HepG2 (cell line): ENCODE measurements at regions not wholly inside any gene's neighbourhood (a gene's known extent, or its start where the extent isn't known, plus 50 kb on each side); places are given as distances from the start of the nearest gene placed in this dataset.

ENCODE experiments used
- ATAC-seq: fragments of 200-7000 bp; cut with Tn5 transposase; 3 replicates; pipeline ENCODE4 v1.9.1; 2020; ENCODE audit warnings: mild to moderate bottlenecking, moderate library complexity
- BruUV-seq: library from RNA; stranded (reverse); fragments of 400-500 nt; replicated peaks from 2 replicates; lab custom pipeline; 2021; lab: Mats Ljungman, UMichigan
- CTCF ChIA-PET: fragments of 300-600 bp; formaldehyde crosslinking; extraction: SDS; loops from one replicate; lab custom pipeline; 2021; ENCODE audit warnings: low total read pairs, inconsistent platforms, low intra/inter-chr PET ratio; lab: Yijun Ruan, JAX
- POLR2A ChIA-PET: fragments of 350-600 bp; sonication (Branson Sonifier 250); formaldehyde crosslinking; loops from one replicate; lab custom pipeline; 2020; ENCODE audit warnings: antibody characterized with exemption, inconsistent platforms; lab: Yijun Ruan, JAX
- DNase-seq: peaks from one replicate; pipeline ENCODE4 v3.0.0-alpha.2; 2015; ENCODE audit warnings: low spot score
- FAIRE-seq: peaks from 3 replicates; lab custom pipeline; 2011; peaks lifted over from hg19 to GRCh38; lab: Jason Lieb, UNC
- H2AFZ ChIP-seq: one replicate; pipeline ENCODE4 v1.6.1; 2011; ENCODE audit warnings: low read length, inconsistent platforms
- H3K27ac ChIP-seq: fragments of 300-600 bp; 3 replicates; pipeline ENCODE4 v1.8.0; 2011; ENCODE audit warnings: mixed run types, mild to moderate bottlenecking, mixed read lengths, low read length, inconsistent platforms; ENCODE audit not compliant: insufficient read depth; ENCODE audit errors: extremely low read length
- H3K27me3 ChIP-seq, 2 experiments: fragments of 200-600 bp in 1 of 2; 2 replicates in 1 of 2; 3 replicates in 1 of 2; pipeline versions ENCODE4 v1.6.0 to v1.8.0; 2011; ENCODE audit warnings: low read length in 2 of 2, mild to moderate bottlenecking in 2 of 2, moderate library complexity in 2 of 2, inconsistent platforms in 1 of 2; ENCODE audit not compliant: insufficient read depth in 2 of 2, control insufficient read depth in 1 of 2
- H3K36me3 ChIP-seq, 2 experiments: fragments of 200-600 bp in 1 of 2; replicated peaks in 1 of 2; 2 replicates in 1 of 2; 3 replicates in 1 of 2; pipeline versions ENCODE4 v1.5.1 to v1.8.0; 2011; ENCODE audit warnings: low read length in 2 of 2, inconsistent platforms in 1 of 2; ENCODE audit not compliant: insufficient read depth in 2 of 2, control insufficient read depth in 1 of 2
- H3K4me1 ChIP-seq: 2 replicates; pipeline ENCODE4 v1.5.1; 2012; ENCODE audit warnings: low read length, inconsistent platforms; ENCODE audit not compliant: insufficient read depth
- H3K4me2 ChIP-seq: 2 replicates; pipeline ENCODE4 v1.6.0; 2011; ENCODE audit warnings: low read depth, low read length, inconsistent platforms
- H3K4me3 ChIP-seq, 3 experiments: fragments of 200-600 bp in 1 of 3; sonication (generic), shearing (Covaris generic) in 1 of 3; replicated peaks in 1 of 3; 2 replicates each; pipeline ENCODE4 v1.5.1; 2011 to 2016; ENCODE audit warnings: low read length in 3 of 3, inconsistent platforms in 2 of 3, low read depth in 2 of 3, mild to moderate bottlenecking in 2 of 3, control low read depth in 1 of 3, mixed read lengths in 1 of 3; ENCODE audit not compliant: insufficient read depth in 1 of 3
- H3K79me2 ChIP-seq: one replicate; pipeline ENCODE4 v1.6.1; 2011; ENCODE audit warnings: low read length, inconsistent platforms; ENCODE audit not compliant: insufficient read depth
- H3K9ac ChIP-seq: 2 replicates; pipeline ENCODE4 v1.6.0; 2011; ENCODE audit warnings: mild to moderate bottlenecking, low read depth, low read length, inconsistent platforms; ENCODE audit not compliant: insufficient read depth
- H3K9me3 ChIP-seq: 2 replicates; pipeline ENCODE4 v1.5.1; 2012; ENCODE audit warnings: mild to moderate bottlenecking, low read length
- H4K20me1 ChIP-seq: 2 replicates; pipeline ENCODE4 v1.6.0; 2011; ENCODE audit warnings: inconsistent platforms, mild to moderate bottlenecking, low read length, moderate library complexity; ENCODE audit not compliant: insufficient read depth
- HMGA1 ChIP-seq: sonication (generic); formaldehyde crosslinking; conservative IDR thresholded peaks from 2 replicates; pipeline ENCODE4 v1.4.0; 2020; ENCODE audit warnings: missing genetic modification reagents
- KDM3A ChIP-seq: IDR thresholded peaks from 2 replicates; pipeline ENCODE4 v1.6.1; 2018; ENCODE audit warnings: low read depth, missing compliant biosample characterization
- NFE2 ChIP-seq: sonication (generic); formaldehyde crosslinking; IDR thresholded peaks from 2 replicates; pipeline ENCODE4 v1.4.0; 2020; ENCODE audit warnings: missing genetic modification reagents
- SAFB2 ChIP-seq: sonication (generic); formaldehyde crosslinking; IDR thresholded peaks from 2 replicates; pipeline ENCODE4 v1.5.1; 2020; ENCODE audit warnings: missing genetic modification reagents, low read depth, mild to moderate bottlenecking, borderline replicate concordance
- STAG1 ChIP-seq: sonication (generic); formaldehyde crosslinking; IDR thresholded peaks from 2 replicates; pipeline ENCODE4 v1.4.0; 2020; ENCODE audit warnings: missing genetic modification reagents
- ZNF737 ChIP-seq: sonication (generic); formaldehyde crosslinking; IDR thresholded peaks from 2 replicates; pipeline ENCODE4 v1.5.0; 2020; ENCODE audit warnings: missing genetic modification reagents, mild to moderate bottlenecking, borderline replicate concordance
- WGBS: methylation state at CpG from one replicate; pipeline ENCODE4 v1.1.6; 2017; ENCODE audit warnings: low lambda C conversion rate; 5-methylcytosine and 5-hydroxymethylcytosine counted together
- in situ Hi-C: cut with HindIII; loops from 2 replicates; pipeline ENCODE4 v1.10.0; 2017; ENCODE audit warnings: low pct_unique_long_range_greater_than_20kb; ENCODE audit not compliant: extremely low pct_ligation_motif_present
- intact Hi-C: fragments of 100-400 bp; cut with micrococcal nuclease; formaldehyde crosslinking; loops from one replicate; pipeline ENCODE4 v1.10.0; 2022; ENCODE audit not compliant: unreplicated experiment
- TF ChIP-seq, protein P1 (sequence below): sonication (generic); formaldehyde crosslinking; IDR thresholded peaks from 2 replicates; pipeline ENCODE4 v1.4.0; 2020; ENCODE audit warnings: mild to moderate bottlenecking, missing genetic modification reagents
- TF ChIP-seq, protein P2 (sequence below): sonication (generic); formaldehyde crosslinking; IDR thresholded peaks from 2 replicates; pipeline ENCODE4 v1.4.0; 2020; ENCODE audit warnings: mild to moderate bottlenecking, missing genetic modification reagents

DNA sequence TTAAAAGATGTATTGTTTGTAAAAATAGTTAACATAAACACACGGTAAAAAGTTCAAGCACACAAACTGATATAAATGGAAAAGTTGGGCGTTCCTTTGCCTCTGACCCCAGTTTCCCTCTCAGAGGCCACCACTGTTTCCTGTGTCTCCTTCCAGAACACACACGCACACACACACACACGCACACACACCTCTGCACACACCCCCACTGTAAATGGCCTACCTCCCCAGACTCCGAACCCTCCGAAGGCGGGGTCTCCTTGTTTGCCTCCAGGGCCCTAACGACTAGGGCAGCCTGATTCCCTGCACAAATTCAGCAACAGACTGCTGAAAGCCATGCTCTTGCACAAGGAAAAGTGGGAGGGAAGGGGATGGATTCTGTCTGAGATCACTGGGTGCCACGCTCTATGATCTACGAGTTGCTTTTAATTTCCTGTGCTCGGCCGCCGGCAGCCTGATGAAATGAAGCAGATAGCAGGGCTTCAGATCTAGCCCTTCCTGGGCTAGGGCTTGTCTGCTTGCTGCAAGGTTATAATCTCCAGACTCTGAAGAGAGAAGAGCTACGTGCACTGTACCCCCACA lies 184.0 kb upstream of the IL12B start (continued):
- TF ChIP-seq, protein P1, sequence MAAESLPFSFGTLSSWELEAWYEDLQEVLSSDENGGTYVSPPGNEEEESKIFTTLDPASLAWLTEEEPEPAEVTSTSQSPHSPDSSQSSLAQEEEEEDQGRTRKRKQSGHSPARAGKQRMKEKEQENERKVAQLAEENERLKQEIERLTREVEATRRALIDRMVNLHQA (CRISPR knock-in tag) = no peak
- TF ChIP-seq, protein P2, sequence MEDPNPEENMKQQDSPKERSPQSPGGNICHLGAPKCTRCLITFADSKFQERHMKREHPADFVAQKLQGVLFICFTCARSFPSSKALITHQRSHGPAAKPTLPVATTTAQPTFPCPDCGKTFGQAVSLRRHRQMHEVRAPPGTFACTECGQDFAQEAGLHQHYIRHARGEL = no peak

DNA sequence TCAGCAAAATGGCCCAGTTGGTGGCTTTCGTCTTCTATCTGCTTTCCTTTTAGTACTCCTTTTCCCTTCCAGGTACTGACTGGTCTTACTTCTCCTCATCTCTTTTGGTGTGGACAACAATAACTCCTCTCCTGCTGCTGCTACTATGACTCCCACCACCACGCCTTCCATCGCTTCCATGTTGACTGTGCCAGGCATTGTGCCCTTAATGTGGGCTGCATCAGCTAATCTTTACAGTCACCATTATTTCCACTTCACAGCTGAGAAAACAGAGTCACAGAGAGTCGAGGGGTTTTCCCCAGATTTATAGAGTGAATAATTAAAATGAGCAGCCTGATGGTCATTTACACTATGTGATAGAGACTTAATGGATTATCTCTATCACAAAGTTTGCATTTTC lies 184.9 kb upstream of the IL12B start:
- TF ChIP-seq KDM3A (CRISPR knock-in tag) = no peak
- no peak for TF ChIP-seq HMGA1 (CRISPR knock-in tag)
- no peak for FAIRE-seq
- no TSS peak for BruUV-seq
- no peak overlapping the region for H3K4me2 ChIP-seq
- no peak for DNase-seq
- H4K20me1 ChIP-seq = no peaks in the 10 kb centered on the region
- intact Hi-C loops = loop anchor here (10.0 kb wide), 1 partner anchor 400 kb away; the partner anchor contains the start of gene ADRA1B
- no peaks in the 10 kb centered on the region for H3K36me3 ChIP-seq
- no peak overlapping the region for H3K9ac ChIP-seq
- H3K4me1 ChIP-seq = no peaks in the 10 kb centered on the region
- CTCF ChIA-PET = interaction anchor here (0.6 to 1.2 kb wide), 2 partner anchors 472 to 823 kb away, joined by 3 to 7 read pairs; no protein-coding TSS in a partner anchor
- H3K4me3 ChIP-seq = no peak overlapping the region
- 38% methylated on average over 4 of the region's 4 CpGs for WGBS
- in situ Hi-C loops = no loop called here
- H3K79me2 ChIP-seq = no peaks in the 10 kb centered on the region
- no peak for ATAC-seq
- POLR2A ChIA-PET = interaction anchor here (0.7 kb wide), 1 partner anchor 54 kb away, joined by 3 read pairs; no protein-coding TSS in a partner anchor
- H3K9me3 ChIP-seq = no peaks in the 10 kb centered on the region
- no peak overlapping the region for H3K27ac ChIP-seq
- peaks cover 0 to 7% of the 10 kb centered on the region in 2 experiments; a peak in 3 of 5 replicates for H3K27me3 ChIP-seq
- H2AFZ ChIP-seq = no peak overlapping the region

DNA sequence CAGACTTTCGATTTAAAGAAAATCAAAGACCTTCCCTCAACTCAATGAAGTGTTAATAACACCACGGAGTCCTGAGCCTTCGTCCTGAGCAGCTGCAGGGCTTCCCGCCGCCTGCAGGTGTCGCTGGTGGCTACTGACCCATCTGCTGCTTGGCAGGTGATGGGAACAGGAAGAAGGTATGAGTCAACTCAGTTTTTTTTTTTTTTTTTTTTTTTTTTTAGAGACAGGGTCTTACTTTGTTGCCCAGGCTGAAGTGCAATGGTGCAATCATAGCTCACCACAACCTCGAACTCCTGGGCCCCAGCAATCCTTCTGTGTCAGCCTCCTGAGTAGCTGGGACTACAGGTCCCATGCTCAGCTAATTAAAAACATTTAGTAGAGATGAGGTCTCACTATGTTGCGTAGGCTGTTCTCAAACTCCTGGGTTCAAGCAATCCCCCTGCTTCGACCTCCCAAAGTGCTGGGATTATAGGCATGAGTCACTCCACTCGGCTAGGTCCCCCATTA lies 185.7 kb upstream of the IL12B start:
- H3K9me3 ChIP-seq = no peaks in the 10 kb centered on the region
- peak; percentile 92 for ATAC-seq
- peak; percentile 15 for FAIRE-seq
- in situ Hi-C loops = no loop called here
- no peak overlapping the region for H3K4me2 ChIP-seq
- CTCF ChIA-PET = interaction anchor here (0.6 to 1.2 kb wide), 2 partner anchors 471 to 824 kb away, joined by 3 to 7 read pairs; no protein-coding TSS in a partner anchor
- DNase-seq = peak; percentile 17
- H2AFZ ChIP-seq = no peak overlapping the region
- intact Hi-C loops = loop anchor here (1.0 to 10.0 kb wide), 2 partner anchors 399 to 471 kb away; partner anchors contain the start of gene ADRA1B
- H3K4me3 ChIP-seq = no peak overlapping the region
- peaks cover 0 to 13% of the 10 kb centered on the region in 2 experiments; a peak in 3 of 5 replicates for H3K27me3 ChIP-seq
- no peak overlapping the region for H3K27ac ChIP-seq
- no peaks in the 10 kb centered on the region for H4K20me1 ChIP-seq
- POLR2A ChIA-PET = interaction anchor here (0.7 kb wide), 1 partner anchor 53 kb away, joined by 3 read pairs; no protein-coding TSS in a partner anchor
- H3K79me2 ChIP-seq = no peaks in the 10 kb centered on the region
- 6% methylated on average over 7 of the region's 10 CpGs for WGBS
- no peaks in the 10 kb centered on the region for H3K4me1 ChIP-seq
- no peaks in the 10 kb centered on the region for H3K36me3 ChIP-seq
- H3K9ac ChIP-seq = no peak overlapping the region
- no TSS peak for BruUV-seq
- TF ChIP-seq NFE2 (CRISPR knock-in tag) (no peak), STAG1 (peak; percentile 51), ZNF737 (CRISPR knock-in tag) (no peak), SAFB2 (CRISPR knock-in tag) (no peak)
